HG03060 (cell line): ENCODE measurements at regions not wholly inside any gene's neighbourhood (a gene's known extent, or its start where the extent isn't known, plus 50 kb on each side); places are given as distances from the start of the nearest gene placed in this dataset.
"Not testable (repeated sequence)": the region's sequence is repeated elsewhere in the genome, so short reads cannot be mapped to it uniquely, and the experiment has no call there.

ENCODE experiments used
- ATAC-seq: cut with Tn5 transposase; IDR thresholded peaks from one replicate; pipeline ENCODE4 v1.9.1; 2021; ENCODE audit warnings: low read depth, moderate number of reproducible peaks; ENCODE audit not compliant: unreplicated experiment

GRCh38 chr1:217052626-217053025 is 329.4 kb upstream of the ESRRG start:
- ATAC-seq = no peak

- ATAC-seq = no peak
Measured at GRCh38 chr1:217052196-217052595, 329.0 kb upstream of the ESRRG start.

GRCh38 chr1:217049721-217050120 is 326.5 kb upstream of the ESRRG start:
- ATAC-seq = no peak

- ATAC-seq = no peak
Measured at GRCh38 chr1:217049081-217049480, 325.9 kb upstream of the ESRRG start.

GRCh38 chr1:217048104-217048707 is 325.0 kb upstream of the ESRRG start:
- ATAC-seq = no peak

GRCh38 chr1:217040711-217041455 is 317.7 kb upstream of the ESRRG start:
- no peak for ATAC-seq

- no peak for ATAC-seq
Measured at GRCh38 chr1:217039926-217040325, 316.7 kb upstream of the ESRRG start.

GRCh38 chr1:217039139-217039538 is 315.9 kb upstream of the ESRRG start:
- ATAC-seq = not testable (repeated sequence)

GRCh38 chr1:217036757-217037156 is 313.5 kb upstream of the ESRRG start:
- ATAC-seq = no peak

- no peak for ATAC-seq
Measured at GRCh38 chr1:217032715-217033367, 309.6 kb upstream of the ESRRG start.

- ATAC-seq = no peak
Measured at GRCh38 chr1:217029281-217030157, 306.3 kb upstream of the ESRRG start.

- peak; percentile 99 for ATAC-seq
Measured at GRCh38 chr1:217027403-217028080, 304.3 kb upstream of the ESRRG start.

- ATAC-seq = no peak
Measured at GRCh38 chr1:217026531-217026930, 303.3 kb upstream of the ESRRG start.

- ATAC-seq = no peak
Measured at GRCh38 chr1:217025381-217025780, 302.2 kb upstream of the ESRRG start.

GRCh38 chr1:217024911-217025310 is 301.7 kb upstream of the ESRRG start:
- ATAC-seq = no peak

- no peak for ATAC-seq
Measured at GRCh38 chr1:217021956-217022355, 298.7 kb upstream of the ESRRG start.

GRCh38 chr1:217021400-217021799 is 298.2 kb upstream of the ESRRG start:
- ATAC-seq = no peak

GRCh38 chr1:217019475-217019874 is 296.2 kb upstream of the ESRRG start:
- ATAC-seq = no peak

GRCh38 chr1:217018648-217019047 is 295.4 kb upstream of the ESRRG start:
- ATAC-seq = no peak

- ATAC-seq = no peak
Measured at GRCh38 chr1:217017165-217017564, 293.9 kb upstream of the ESRRG start.
